Adrenal gland (tissue), 5 donors: ENCODE measurements at regions not wholly inside any gene's neighbourhood (a gene's known extent, or its start where the extent isn't known, plus 50 kb on each side); places are given as distances from the start of the nearest gene placed in this dataset.

Experiments used
- POLR2A ChIP-seq, 2 donors: fragments of 450-650 bp; IDR thresholded peaks; one replicate each; pipeline ENCODE4 v1.6.1; 2017; ENCODE audit warnings: antibody characterized with exemption in 2 of 2, mild to moderate bottlenecking in 2 of 2, moderate library complexity in 1 of 2
- TF ChIP-seq, protein P1 (sequence below), 6 experiments: fragments of 450-650 bp in 4 of 6; fragments of 200-600 bp in 2 of 6; sonication (generic) in 1 of 6; IDR thresholded peaks; 1 replicate in 5 of 6; 2 replicates in 1 of 6; pipeline versions ENCODE4 v1.5.1 to v1.8.0; 2016 to 2021; ENCODE audit warnings: antibody characterized with exemption in 6 of 6, mild to moderate bottlenecking in 2 of 6, moderate library complexity in 1 of 6
- donor health status: DM: no; HTN: no; CAD: no.

DNA sequence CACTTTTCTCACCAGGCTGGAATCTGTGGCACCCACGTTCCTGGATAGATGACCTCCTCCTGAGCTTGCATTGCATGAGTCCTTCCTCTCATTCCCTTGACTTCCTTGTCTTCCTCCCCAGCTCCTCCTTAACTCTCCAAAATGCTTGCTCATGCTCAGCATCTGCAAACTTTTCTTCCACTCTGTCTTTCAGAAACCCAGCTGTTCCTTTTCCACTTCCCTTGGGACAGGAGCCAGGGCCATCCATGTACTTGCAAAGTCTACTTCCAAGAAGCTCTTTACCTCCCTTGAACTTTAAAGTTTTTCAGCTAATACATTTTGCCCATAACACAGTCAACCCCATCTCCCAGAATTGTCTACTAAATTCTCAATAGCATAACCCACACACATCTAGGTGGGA, 861.7 kb downstream of the QKI start:
- TF ChIP-seq, protein P1, sequence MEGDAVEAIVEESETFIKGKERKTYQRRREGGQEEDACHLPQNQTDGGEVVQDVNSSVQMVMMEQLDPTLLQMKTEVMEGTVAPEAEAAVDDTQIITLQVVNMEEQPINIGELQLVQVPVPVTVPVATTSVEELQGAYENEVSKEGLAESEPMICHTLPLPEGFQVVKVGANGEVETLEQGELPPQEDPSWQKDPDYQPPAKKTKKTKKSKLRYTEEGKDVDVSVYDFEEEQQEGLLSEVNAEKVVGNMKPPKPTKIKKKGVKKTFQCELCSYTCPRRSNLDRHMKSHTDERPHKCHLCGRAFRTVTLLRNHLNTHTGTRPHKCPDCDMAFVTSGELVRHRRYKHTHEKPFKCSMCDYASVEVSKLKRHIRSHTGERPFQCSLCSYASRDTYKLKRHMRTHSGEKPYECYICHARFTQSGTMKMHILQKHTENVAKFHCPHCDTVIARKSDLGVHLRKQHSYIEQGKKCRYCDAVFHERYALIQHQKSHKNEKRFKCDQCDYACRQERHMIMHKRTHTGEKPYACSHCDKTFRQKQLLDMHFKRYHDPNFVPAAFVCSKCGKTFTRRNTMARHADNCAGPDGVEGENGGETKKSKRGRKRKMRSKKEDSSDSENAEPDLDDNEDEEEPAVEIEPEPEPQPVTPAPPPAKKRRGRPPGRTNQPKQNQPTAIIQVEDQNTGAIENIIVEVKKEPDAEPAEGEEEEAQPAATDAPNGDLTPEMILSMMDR (IDR thresholded peaks at IDR 0.05), result no peak
- no peak for TF ChIP-seq POLR2A (IDR thresholded peaks at IDR 0.05)
